Smooth muscle cell (in vitro differentiated cells): ENCODE measurements at regions not wholly inside any gene's neighbourhood (a gene's known extent, or its start where the extent isn't known, plus 50 kb on each side); places are given as distances from the start of the nearest gene placed in this dataset.

ENCODE experiments used
- DNase-seq: peaks from one replicate; lab custom pipeline; 2025; ENCODE audit not compliant: unreplicated experiment; lab: John Stamatoyannopoulos, UW
- H2AFZ ChIP-seq: fragments of 200-600 bp; sonication (generic); 2 replicates; pipeline ENCODE4 v1.6.0; 2016; ENCODE audit warnings: antibody characterized with exemption, low read depth, mild to moderate bottlenecking
- H3F3A ChIP-seq: fragments of 200-600 bp; sonication (generic); 2 replicates; pipeline ENCODE4 v1.6.0; 2017; ENCODE audit warnings: antibody characterized with exemption, low read depth
- H3K27ac ChIP-seq: fragments of 200-600 bp; sonication (generic); 2 replicates; pipeline ENCODE4 v1.5.1; 2016; ENCODE audit warnings: low read depth, mild to moderate bottlenecking
- H3K27me3 ChIP-seq: fragments of 200-600 bp; sonication (generic); 2 replicates; pipeline ENCODE4 v1.6.1; 2016; ENCODE audit warnings: low read depth, mild to moderate bottlenecking
- H3K36me3 ChIP-seq: fragments of 200-600 bp; sonication (generic); 2 replicates; pipeline ENCODE4 v1.5.1; 2016; ENCODE audit warnings: low read depth
- H3K4me1 ChIP-seq: fragments of 200-600 bp; sonication (generic); 2 replicates; pipeline ENCODE4 v1.5.1; 2016; ENCODE audit warnings: low read depth
- H3K4me2 ChIP-seq: fragments of 200-600 bp; sonication (generic); 2 replicates; pipeline ENCODE4 v1.6.0; 2016; ENCODE audit warnings: mild to moderate bottlenecking
- H3K4me3 ChIP-seq: fragments of 200-600 bp; sonication (generic); 2 replicates; pipeline ENCODE4 v1.5.1; 2016; ENCODE audit warnings: mild to moderate bottlenecking
- H3K79me2 ChIP-seq: fragments of 200-600 bp; sonication (generic); 2 replicates; pipeline ENCODE4 v1.6.0; 2016; ENCODE audit warnings: low read depth, mild to moderate bottlenecking
- H3K9ac ChIP-seq: fragments of 200-600 bp; sonication (generic); 2 replicates; pipeline ENCODE4 v1.6.0; 2016; ENCODE audit warnings: low read depth
- H3K9me3 ChIP-seq: fragments of 200-600 bp; sonication (generic); replicated peaks from 2 replicates; pipeline ENCODE4 v1.5.1; 2016; ENCODE audit warnings: low read depth
- H4K20me1 ChIP-seq: fragments of 200-600 bp; sonication (generic); 2 replicates; pipeline ENCODE4 v1.6.0; 2016; ENCODE audit warnings: low read depth
- CTCF ChIP-seq: fragments of 200-600 bp; sonication (generic); IDR thresholded peaks from 2 replicates; pipeline ENCODE4 v1.5.1; 2017; ENCODE audit warnings: borderline replicate concordance, mild to moderate bottlenecking, antibody characterized with exemption; ENCODE audit not compliant: insufficient read depth, poor library complexity, severe bottlenecking
- WGBS: methylation state at CpG from one replicate; pipeline ENCODE4 v1.1.7; 2016; ENCODE audit warnings: low lambda C conversion rate; 5-methylcytosine and 5-hydroxymethylcytosine counted together

GRCh38 chr2:59959944-59960343 is 593.5 kb downstream of the BCL11A start:
- Histone ChIP-seq H3K9me3 (no peaks in the 10 kb centered on the region), H3K79me2 (no peaks in the 10 kb centered on the region), H3K4me1 (no peaks in the 10 kb centered on the region), H3K27ac (no peak overlapping the region), H3K27me3 (no peaks in the 10 kb centered on the region), H3K9ac (no peak overlapping the region), H3K4me3 (no peak overlapping the region), H4K20me1 (no peaks in the 10 kb centered on the region), H3K36me3 (no peaks in the 10 kb centered on the region), H2AFZ (no peak overlapping the region), H3K4me2 (no peak overlapping the region), H3F3A (no peaks in the 10 kb centered on the region)
- DNase-seq = no peak
- 47% methylated on average over 3 of the region's 3 CpGs for WGBS
- no peak for TF ChIP-seq CTCF

- no peak for TF ChIP-seq CTCF
- Histone ChIP-seq H2AFZ (no peak overlapping the region), H3K36me3 (no peaks in the 10 kb centered on the region), H3K27me3 (no peaks in the 10 kb centered on the region), H3K9me3 (no peaks in the 10 kb centered on the region), H3K4me1 (no peaks in the 10 kb centered on the region), H3K4me3 (no peak overlapping the region), H3K4me2 (no peak overlapping the region), H3K79me2 (no peaks in the 10 kb centered on the region), H4K20me1 (no peaks in the 10 kb centered on the region), H3F3A (no peaks in the 10 kb centered on the region), H3K9ac (no peak overlapping the region), H3K27ac (no peak overlapping the region)
- 71% methylated on average over 1 of the region's 1 CpG for WGBS
- no peak for DNase-seq
Measured at GRCh38 chr2:59957504-59957903, 596.0 kb downstream of the BCL11A start.

- Histone ChIP-seq H3K27me3 (no peaks in the 10 kb centered on the region), H3K27ac (no peak overlapping the region), H2AFZ (no peak overlapping the region), H3K79me2 (no peaks in the 10 kb centered on the region), H4K20me1 (no peaks in the 10 kb centered on the region), H3F3A (no peaks in the 10 kb centered on the region), H3K4me1 (no peaks in the 10 kb centered on the region), H3K9ac (no peak overlapping the region), H3K4me3 (no peak overlapping the region), H3K4me2 (no peak overlapping the region), H3K9me3 (no peaks in the 10 kb centered on the region), H3K36me3 (no peaks in the 10 kb centered on the region)
- TF ChIP-seq CTCF = no peak
- 90% methylated on average over 4 of the region's 4 CpGs for WGBS
- no peak for DNase-seq
Measured at GRCh38 chr2:59956981-59957380, 596.5 kb downstream of the BCL11A start.

- H3K4me2 ChIP-seq = no peak overlapping the region
- H3K36me3 ChIP-seq = no peaks in the 10 kb centered on the region
- H3F3A ChIP-seq = no peaks in the 10 kb centered on the region
- no peak for DNase-seq
- H3K9me3 ChIP-seq = no peaks in the 10 kb centered on the region
- H3K4me1 ChIP-seq = no peaks in the 10 kb centered on the region
- H3K9ac ChIP-seq = no peak overlapping the region
- H3K27ac ChIP-seq = no peak overlapping the region
- WGBS = 84% methylated on average over 10 of the region's 10 CpGs
- no peaks in the 10 kb centered on the region for H3K79me2 ChIP-seq
- no peaks in the 10 kb centered on the region for H3K27me3 ChIP-seq
- no peaks in the 10 kb centered on the region for H4K20me1 ChIP-seq
- no peak for TF ChIP-seq CTCF
- H2AFZ ChIP-seq = no peak overlapping the region
- H3K4me3 ChIP-seq = no peak overlapping the region
Measured at GRCh38 chr2:59947917-59948541, 605.4 kb downstream of the BCL11A start.
